ENCODE measurements at regions not wholly inside any gene's neighbourhood (a gene's known extent, or its start where the extent isn't known, plus 50 kb on each side); places are given as distances from the start of the nearest gene placed in this dataset.

DNA sequence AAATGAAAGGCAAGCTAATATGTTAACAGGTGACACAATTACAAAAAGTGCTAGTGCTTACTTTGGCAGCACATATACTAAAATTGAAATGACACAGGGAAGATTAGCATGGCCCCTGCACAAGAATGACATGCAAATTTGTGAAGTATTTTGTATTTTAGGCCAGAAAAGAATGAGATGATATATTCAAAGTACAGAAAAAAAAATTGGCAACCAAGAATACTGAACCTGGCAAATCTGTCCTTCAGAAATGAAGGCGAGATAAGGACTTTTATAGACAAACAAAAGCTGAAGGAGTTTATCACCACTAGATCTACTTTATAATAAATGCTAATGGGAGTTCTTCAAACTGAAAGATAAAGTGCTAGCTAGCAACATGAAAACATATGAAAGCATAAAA is 350.0 kb upstream of the POU3F1 start (continued):
- TF ChIP-seq, protein P1, sequence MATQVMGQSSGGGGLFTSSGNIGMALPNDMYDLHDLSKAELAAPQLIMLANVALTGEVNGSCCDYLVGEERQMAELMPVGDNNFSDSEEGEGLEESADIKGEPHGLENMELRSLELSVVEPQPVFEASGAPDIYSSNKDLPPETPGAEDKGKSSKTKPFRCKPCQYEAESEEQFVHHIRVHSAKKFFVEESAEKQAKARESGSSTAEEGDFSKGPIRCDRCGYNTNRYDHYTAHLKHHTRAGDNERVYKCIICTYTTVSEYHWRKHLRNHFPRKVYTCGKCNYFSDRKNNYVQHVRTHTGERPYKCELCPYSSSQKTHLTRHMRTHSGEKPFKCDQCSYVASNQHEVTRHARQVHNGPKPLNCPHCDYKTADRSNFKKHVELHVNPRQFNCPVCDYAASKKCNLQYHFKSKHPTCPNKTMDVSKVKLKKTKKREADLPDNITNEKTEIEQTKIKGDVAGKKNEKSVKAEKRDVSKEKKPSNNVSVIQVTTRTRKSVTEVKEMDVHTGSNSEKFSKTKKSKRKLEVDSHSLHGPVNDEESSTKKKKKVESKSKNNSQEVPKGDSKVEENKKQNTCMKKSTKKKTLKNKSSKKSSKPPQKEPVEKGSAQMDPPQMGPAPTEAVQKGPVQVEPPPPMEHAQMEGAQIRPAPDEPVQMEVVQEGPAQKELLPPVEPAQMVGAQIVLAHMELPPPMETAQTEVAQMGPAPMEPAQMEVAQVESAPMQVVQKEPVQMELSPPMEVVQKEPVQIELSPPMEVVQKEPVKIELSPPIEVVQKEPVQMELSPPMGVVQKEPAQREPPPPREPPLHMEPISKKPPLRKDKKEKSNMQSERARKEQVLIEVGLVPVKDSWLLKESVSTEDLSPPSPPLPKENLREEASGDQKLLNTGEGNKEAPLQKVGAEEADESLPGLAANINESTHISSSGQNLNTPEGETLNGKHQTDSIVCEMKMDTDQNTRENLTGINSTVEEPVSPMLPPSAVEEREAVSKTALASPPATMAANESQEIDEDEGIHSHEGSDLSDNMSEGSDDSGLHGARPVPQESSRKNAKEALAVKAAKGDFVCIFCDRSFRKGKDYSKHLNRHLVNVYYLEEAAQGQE (IDR thresholded peaks at IDR 0.05; ENCODE audit: unreplicated experiment): no peak
- TF ChIP-seq, protein P2, sequence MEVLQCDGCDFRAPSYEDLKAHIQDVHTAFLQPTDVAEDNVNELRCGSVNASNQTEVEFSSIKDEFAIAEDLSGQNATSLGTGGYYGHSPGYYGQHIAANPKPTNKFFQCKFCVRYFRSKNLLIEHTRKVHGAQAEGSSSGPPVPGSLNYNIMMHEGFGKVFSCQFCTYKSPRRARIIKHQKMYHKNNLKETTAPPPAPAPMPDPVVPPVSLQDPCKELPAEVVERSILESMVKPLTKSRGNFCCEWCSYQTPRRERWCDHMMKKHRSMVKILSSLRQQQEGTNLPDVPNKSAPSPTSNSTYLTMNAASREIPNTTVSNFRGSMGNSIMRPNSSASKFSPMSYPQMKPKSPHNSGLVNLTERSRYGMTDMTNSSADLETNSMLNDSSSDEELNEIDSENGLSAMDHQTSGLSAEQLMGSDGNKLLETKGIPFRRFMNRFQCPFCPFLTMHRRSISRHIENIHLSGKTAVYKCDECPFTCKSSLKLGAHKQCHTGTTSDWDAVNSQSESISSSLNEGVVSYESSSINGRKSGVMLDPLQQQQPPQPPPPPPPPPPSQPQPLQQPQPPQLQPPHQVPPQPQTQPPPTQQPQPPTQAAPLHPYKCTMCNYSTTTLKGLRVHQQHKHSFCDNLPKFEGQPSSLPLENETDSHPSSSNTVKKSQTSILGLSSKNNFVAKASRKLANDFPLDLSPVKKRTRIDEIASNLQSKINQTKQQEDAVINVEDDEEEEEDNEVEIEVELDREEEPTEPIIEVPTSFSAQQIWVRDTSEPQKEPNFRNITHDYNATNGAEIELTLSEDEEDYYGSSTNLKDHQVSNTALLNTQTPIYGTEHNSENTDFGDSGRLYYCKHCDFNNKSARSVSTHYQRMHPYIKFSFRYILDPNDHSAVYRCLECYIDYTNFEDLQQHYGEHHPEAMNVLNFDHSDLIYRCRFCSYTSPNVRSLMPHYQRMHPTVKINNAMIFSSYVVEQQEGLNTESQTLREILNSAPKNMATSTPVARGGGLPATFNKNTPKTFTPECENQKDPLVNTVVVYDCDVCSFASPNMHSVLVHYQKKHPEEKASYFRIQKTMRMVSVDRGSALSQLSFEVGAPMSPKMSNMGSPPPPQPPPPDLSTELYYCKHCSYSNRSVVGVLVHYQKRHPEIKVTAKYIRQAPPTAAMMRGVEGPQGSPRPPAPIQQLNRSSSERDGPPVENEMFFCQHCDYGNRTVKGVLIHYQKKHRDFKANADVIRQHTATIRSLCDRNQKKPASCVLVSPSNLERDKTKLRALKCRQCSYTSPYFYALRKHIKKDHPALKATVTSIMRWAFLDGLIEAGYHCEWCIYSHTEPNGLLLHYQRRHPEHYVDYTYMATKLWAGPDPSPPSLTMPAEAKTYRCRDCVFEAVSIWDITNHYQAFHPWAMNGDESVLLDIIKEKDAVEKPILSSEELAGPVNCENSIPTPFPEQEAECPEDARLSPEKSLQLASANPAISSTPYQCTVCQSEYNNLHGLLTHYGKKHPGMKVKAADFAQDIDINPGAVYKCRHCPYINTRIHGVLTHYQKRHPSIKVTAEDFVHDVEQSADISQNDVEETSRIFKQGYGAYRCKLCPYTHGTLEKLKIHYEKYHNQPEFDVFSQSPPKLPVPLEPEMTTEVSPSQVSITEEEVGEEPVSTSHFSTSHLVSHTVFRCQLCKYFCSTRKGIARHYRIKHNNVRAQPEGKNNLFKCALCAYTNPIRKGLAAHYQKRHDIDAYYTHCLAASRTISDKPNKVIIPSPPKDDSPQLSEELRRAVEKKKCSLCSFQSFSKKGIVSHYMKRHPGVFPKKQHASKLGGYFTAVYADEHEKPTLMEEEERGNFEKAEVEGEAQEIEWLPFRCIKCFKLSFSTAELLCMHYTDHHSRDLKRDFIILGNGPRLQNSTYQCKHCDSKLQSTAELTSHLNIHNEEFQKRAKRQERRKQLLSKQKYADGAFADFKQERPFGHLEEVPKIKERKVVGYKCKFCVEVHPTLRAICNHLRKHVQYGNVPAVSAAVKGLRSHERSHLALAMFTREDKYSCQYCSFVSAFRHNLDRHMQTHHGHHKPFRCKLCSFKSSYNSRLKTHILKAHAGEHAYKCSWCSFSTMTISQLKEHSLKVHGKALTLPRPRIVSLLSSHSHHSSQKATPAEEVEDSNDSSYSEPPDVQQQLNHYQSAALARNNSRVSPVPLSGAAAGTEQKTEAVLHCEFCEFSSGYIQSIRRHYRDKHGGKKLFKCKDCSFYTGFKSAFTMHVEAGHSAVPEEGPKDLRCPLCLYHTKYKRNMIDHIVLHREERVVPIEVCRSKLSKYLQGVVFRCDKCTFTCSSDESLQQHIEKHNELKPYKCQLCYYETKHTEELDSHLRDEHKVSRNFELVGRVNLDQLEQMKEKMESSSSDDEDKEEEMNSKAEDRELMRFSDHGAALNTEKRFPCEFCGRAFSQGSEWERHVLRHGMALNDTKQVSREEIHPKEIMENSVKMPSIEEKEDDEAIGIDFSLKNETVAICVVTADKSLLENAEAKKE (CRISPR knock-in tag; IDR thresholded peaks at IDR 0.05): no peak
- no peak for TF ChIP-seq STAT1 (IDR thresholded peaks at IDR 0.05; ENCODE audit: unreplicated experiment)

DNA sequence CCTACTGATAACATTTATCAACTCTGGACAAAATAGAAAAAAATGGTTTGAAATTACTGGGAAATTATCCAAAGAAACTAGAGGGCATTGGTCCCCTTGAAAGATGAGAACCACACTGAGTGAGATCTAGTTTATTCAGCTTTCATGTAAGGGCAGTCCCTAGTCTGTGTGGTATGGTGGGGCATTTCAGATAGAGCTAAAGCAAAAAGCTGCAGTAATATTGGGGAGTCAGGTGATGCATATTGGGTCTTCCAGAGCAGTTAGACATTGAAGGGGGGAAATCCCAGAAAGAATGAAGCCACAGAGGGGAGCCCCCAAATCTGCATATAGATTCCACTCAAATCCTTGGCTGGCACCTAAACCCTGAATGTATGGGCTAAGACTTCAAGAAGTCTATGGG is 347.7 kb upstream of the POU3F1 start:
- Mint-ChIP-seq H3K27me3 (ENCODE audit: insufficient read depth, low read depth, poor library complexity) (no peaks in the 10 kb centered on the region), H3K4me1 (peaks cover 25% of the 10 kb centered on the region), H3K27ac (no peak overlapping the region), H3K4me3 (no peak overlapping the region), H3K36me3 (ENCODE audit: low read depth) (peaks cover 25% of the 10 kb centered on the region), H3K9me3 (peaks cover 35% of the 10 kb centered on the region)
- DNase-seq (ENCODE audit: low spot score) (no peak), ATAC-seq (no peak)
- no peaks in the 10 kb centered on the region for H3K79me2 ChIP-seq (replicated peaks; ENCODE audit: insufficient read depth)
- peaks cover 23% of the 10 kb centered on the region for H3K4me1 ChIP-seq (ENCODE audit: insufficient read depth)
- no peak overlapping the region for H3K4me2 ChIP-seq
- no peak overlapping the region for H3K4me3 ChIP-seq
- no peaks in the 10 kb centered on the region for H3K27me3 ChIP-seq (ENCODE audit: insufficient read depth)
- peaks cover 9% of the 10 kb centered on the region for H3K36me3 ChIP-seq (ENCODE audit: insufficient read depth)
- no peaks in the 10 kb centered on the region for H3F3A ChIP-seq (replicated peaks; ENCODE audit: low read depth)
- no peak overlapping the region for H2AFZ ChIP-seq
- H3K27ac ChIP-seq (ENCODE audit: low read depth): no peak overlapping the region
- peaks cover 4% of the 10 kb centered on the region; the same call in 1 of the 2 replicates for H3K9me2 ChIP-seq (ENCODE audit: insufficient read depth)
- no peaks in the 10 kb centered on the region for H4K20me1 ChIP-seq (replicated peaks; ENCODE audit: insufficient read depth)
- TF ChIP-seq, protein P3, sequence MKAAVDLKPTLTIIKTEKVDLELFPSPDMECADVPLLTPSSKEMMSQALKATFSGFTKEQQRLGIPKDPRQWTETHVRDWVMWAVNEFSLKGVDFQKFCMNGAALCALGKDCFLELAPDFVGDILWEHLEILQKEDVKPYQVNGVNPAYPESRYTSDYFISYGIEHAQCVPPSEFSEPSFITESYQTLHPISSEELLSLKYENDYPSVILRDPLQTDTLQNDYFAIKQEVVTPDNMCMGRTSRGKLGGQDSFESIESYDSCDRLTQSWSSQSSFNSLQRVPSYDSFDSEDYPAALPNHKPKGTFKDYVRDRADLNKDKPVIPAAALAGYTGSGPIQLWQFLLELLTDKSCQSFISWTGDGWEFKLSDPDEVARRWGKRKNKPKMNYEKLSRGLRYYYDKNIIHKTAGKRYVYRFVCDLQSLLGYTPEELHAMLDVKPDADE (IDR thresholded peaks at IDR 0.05): no peak
- no peak for TF ChIP-seq ZNF331 (CRISPR knock-in tag; IDR thresholded peaks at IDR 0.05; ENCODE audit: low read depth)
- TF ChIP-seq NANOG (IDR thresholded peaks at IDR 0.05; ENCODE audit: borderline replicate concordance): no peak
- TF ChIP-seq, protein P4, sequence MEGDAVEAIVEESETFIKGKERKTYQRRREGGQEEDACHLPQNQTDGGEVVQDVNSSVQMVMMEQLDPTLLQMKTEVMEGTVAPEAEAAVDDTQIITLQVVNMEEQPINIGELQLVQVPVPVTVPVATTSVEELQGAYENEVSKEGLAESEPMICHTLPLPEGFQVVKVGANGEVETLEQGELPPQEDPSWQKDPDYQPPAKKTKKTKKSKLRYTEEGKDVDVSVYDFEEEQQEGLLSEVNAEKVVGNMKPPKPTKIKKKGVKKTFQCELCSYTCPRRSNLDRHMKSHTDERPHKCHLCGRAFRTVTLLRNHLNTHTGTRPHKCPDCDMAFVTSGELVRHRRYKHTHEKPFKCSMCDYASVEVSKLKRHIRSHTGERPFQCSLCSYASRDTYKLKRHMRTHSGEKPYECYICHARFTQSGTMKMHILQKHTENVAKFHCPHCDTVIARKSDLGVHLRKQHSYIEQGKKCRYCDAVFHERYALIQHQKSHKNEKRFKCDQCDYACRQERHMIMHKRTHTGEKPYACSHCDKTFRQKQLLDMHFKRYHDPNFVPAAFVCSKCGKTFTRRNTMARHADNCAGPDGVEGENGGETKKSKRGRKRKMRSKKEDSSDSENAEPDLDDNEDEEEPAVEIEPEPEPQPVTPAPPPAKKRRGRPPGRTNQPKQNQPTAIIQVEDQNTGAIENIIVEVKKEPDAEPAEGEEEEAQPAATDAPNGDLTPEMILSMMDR (conservative IDR thresholded peaks at IDR 0.05; ENCODE audit: low read depth in 2 of 2): no peak
- TF ChIP-seq EZH2phosphoT487 (IDR thresholded peaks at IDR 0.05; ENCODE audit: unreplicated experiment): no peak
- no peak for TF ChIP-seq JUNB (IDR thresholded peaks at IDR 0.05; ENCODE audit: unreplicated experiment)

Data from GM23338 (cell line).